ENCODE measurements at regions not wholly inside any gene's neighbourhood (a gene's known extent, or its start where the extent isn't known, plus 50 kb on each side); places are given as distances from the start of the nearest gene placed in this dataset.

GRCh38 chr10:80946073-80946472 is 408.4 kb downstream of the SH2D4B start:
- no peak for TF ChIP-seq ZNF432 (CRISPR knock-in tag; IDR thresholded peaks at IDR 0.05; ENCODE audit: borderline replicate concordance)
- TF ChIP-seq ZNF496 (CRISPR knock-in tag; IDR thresholded peaks at IDR 0.05; ENCODE audit: insufficient replicate concordance): no peak
- TF ChIP-seq TAF1 (CRISPR knock-in tag; IDR thresholded peaks at IDR 0.05): no peak

Data from HepG2 (cell line).